ENCODE measurements at regions not wholly inside any gene's neighbourhood (a gene's known extent, or its start where the extent isn't known, plus 50 kb on each side); places are given as distances from the start of the nearest gene placed in this dataset.

DNA sequence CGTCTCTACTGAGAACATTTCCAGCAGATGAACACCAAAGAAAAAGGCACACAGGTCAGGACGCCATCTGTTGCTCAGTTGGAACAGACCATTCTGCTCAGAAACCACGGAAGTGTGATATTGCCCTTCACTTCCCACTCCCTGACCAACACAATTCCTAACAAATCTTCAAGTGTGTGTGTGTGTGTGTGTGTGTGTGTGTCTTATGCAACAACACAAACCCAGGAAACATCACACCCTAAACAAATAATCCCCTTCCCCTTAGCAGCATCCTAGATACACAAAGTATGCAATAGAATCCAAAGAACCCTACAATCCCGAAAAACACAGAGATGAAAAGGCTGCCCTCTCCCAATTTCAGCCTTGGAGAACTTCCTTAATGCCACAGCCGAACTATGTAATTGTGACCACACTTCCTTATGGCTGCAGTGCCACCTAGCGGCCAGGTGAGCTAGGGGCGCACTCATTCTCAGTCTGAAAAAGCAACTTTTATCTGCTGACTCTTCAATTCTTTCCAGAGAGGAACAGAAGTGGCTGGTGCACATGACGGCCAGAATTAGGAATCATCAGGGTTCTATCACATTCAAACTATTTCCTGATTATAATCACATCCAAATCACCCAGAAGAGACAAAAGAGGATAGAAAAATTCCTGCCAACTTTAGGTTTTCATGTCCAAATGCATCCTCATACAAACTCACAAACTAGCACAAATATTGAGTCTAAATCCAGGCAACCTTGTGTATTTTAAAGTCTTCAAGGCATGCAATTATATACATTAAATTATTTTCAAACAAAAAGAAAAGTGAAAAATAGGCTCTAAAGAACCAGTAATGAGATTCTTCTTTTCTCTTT lies 164.9 kb downstream of the DHX15 start:
- peak; percentile 38 for DNase-seq (ENCODE audit: low read depth)

GRCh38 chr4:24417206-24417605 lies 167.1 kb downstream of the DHX15 start:
- DNase-seq (ENCODE audit: low read depth) = no peak

- DNase-seq (ENCODE audit: low read depth) = no peak
Observed at GRCh38 chr4:24416293-24416692, 168.1 kb downstream of the DHX15 start.

DNA sequence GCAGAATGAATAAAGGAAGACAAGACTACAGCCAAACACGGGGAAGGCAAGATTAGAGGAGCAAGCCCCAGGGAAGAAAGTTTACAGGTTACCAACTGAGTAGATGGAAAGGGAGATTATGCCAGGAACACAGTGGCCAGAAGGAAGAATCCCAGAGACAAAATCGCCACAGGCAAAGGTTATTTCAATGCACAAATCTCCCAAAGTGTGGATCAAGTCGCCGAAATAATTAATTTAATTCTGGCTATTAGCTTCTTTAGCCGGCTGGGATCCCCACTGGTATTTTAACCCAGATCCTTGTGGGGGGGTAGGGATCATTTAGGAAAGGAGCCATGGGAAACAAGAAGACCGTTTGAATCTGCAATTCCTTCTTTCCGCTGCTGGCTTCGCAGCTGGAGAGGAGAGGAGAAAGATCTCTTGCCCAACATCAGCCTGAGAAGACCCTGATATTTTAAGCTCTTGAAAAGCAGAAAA lies 171.0 kb downstream of the DHX15 start:
- no peak for DNase-seq (ENCODE audit: low read depth)

GRCh38 chr4:24411806-24412205 lies 172.5 kb downstream of the DHX15 start:
- no peak for DNase-seq (ENCODE audit: low read depth)

- DNase-seq (ENCODE audit: low read depth) = no peak
Observed at GRCh38 chr4:24411299-24411698, 173.1 kb downstream of the DHX15 start.

GRCh38 chr4:24408640-24409039 lies 175.7 kb downstream of the DHX15 start:
- no peak for DNase-seq (ENCODE audit: low read depth)

DNA sequence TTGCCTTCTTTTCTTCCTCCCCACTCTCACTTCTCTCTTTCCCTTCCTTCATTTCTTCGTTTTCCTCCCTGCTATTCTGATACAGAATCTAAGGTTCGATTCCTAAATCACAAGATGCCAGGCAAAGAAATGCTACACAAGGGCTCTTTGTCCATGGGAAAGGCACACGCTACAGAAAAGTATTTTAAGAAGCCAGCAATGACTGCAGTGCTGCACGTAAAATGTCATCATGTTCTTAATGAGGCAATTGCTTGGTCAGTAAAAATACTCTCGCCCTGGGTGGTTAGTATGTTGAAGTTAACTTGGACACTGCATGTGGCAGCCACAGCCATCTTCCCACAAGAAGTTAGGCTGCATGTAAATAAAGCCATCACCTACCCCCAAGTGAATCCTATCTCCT lies 178.4 kb downstream of the DHX15 start:
- no peak for DNase-seq (ENCODE audit: low read depth)

GRCh38 chr4:24405341-24405740 lies 179.0 kb downstream of the DHX15 start:
- DNase-seq (ENCODE audit: low read depth) = no peak

GRCh38 chr4:24404281-24404680 lies 180.1 kb downstream of the DHX15 start:
- DNase-seq (ENCODE audit: low read depth) = no peak

GRCh38 chr4:24403265-24403664 lies 181.1 kb downstream of the DHX15 start:
- no peak for DNase-seq (ENCODE audit: low read depth)

DNA sequence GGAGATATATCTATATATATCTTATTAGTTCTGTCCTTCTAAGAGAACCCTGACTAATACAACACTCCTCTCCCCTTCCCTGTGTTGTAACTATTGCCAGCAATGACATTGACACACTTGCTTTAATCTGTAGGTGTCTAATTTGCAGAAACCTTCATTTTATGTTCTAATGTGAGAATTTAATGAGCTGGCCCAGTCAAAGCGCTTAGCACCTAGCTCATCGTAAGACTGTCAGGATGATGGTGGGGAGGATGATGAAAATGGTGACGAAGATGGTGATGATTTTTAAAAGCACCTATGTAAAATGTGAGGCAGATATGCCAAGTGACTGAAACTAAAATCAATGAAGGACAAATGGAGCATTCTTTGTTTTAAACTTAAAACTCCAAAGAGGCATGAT lies 183.8 kb downstream of the DHX15 start:
- no peak for DNase-seq (ENCODE audit: low read depth)

DNA sequence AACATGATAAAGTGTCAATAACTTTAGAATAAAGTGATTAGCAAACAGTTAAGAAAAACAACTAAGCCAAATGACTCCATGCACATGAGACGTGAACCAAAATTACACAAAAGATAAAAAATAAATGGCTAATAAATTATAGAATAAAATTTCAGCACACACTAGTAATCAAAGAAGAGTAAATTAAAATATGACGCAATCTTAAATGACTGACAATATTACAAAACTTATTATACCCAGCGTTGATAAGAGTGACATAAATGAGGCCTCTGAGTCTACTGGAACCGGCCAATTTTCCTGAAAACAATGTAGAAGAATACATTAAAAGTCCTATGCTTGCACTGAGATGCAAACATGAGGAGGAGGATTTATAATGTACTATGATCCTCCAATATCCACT lies 187.4 kb downstream of the DHX15 start:
- DNase-seq (ENCODE audit: low read depth) = no peak

DNA sequence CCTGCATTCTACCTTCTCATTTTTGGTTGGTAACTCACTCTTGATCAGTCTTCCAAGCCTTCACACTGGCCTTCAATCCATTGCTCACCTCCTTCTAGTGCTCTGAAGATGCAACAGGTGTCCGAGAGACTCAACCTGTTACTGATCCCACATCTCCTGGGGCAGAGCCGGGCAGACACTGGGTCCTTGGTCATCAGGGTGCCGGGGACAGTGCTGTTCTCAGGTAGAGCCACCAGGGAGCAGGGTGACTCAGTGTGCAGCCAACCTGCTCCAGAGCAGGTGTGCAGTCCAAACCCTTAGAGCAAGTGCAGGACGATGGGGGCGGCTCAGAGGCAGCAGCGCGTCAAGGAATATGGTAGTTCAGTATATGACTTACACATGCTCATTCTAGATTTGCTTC lies 188.4 kb downstream of the DHX15 start:
- DNase-seq (ENCODE audit: low read depth) = no peak

DNA sequence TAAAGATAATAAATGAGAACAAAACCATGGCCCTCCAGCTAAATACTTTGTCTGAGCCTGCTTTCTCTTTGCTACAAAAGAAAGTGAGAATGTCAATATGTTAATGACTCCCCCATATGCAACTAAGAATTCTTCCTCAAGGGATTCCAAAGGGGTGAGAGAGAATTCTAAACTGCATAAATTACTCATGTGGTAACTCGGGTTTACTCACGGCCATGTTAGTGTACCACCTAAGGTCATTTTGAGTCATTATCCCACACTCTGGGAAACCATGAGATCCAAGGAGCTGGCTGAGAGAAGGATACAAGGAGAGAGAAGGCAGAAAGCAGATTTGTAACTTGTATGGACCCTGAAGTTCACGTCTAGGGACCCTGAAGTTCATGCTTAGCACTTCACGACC lies 190.3 kb downstream of the DHX15 start:
- DNase-seq (ENCODE audit: low read depth) = no peak

- DNase-seq (ENCODE audit: low read depth) = no peak
Observed at GRCh38 chr4:24392613-24393012, 191.7 kb downstream of the DHX15 start.

DNA sequence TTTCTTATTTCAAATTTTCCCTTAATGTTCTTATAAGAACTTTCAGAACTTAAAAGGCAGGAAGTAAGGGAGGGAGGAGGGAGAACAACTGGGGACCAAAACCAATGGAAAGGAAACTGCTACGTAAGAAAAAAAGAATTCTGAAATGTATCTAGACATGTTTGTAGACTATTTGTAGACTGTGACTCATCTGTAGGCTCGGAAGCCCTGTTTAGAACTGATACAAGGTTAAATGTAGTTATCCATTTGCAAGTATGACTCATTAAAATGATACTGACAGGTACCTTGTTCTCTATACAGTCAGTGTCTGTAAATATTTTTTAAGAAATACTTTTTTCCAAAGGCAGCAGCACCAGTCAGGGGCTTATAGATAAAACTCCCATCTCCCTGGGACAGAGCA lies 202.0 kb downstream of the DHX15 start:
- DNase-seq (ENCODE audit: low read depth) = no peak

DNA sequence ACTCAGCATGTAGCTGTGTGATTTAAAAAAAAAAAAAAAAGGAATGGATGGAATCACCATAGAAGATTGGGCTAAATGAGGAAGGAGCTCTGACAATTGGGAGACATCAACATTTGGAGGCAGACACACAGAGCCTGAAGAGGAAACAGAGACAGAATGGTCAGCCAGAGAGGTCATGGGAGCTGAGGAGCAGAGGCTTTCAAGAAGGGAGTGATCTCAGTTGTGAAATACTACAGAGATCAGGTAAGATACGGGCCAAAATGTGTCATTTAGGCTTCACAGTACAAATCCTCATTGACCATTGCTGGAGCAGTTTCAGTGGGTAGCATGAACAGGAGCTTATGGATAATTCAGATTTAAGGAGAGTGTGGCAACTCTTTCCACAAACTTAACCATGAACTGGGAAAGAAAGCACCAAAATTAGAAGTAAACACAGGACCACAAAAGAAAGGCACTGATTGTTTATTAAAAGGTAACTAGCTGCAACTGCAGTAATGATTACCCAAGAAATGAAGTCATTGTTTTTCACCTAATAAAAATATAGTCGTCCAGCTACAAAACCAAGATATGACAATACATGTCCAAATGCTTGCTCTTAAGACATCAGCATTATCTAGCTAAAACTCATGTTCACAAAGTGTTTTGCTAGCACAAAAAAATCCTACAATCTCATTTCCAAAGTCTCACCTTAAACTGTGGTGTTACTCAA lies 203.2 kb downstream of the DHX15 start:
- DNase-seq (ENCODE audit: low read depth) = no peak

DNA sequence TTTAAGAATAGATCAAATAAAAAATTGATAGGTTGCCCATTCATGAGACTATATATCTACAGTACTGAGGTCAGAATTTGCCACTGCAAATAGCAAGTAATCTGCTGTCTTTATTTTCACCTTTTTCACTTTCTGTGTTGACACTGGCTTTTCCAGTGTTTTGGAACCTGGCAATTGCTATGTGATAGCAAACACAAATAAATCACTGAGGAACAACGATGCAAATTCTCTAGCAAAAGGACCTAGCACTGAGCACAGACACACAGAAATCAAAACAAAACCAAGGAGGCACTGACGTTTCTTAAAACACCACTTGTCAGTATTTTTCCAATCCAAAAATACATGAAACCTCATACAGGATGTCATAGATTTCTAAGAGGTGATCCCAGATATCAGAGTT lies 210.7 kb downstream of the DHX15 start:
- DNase-seq (ENCODE audit: low read depth) = no peak

GRCh38 chr4:24372881-24373280 lies 211.5 kb downstream of the DHX15 start:
- DNase-seq (ENCODE audit: low read depth) = no peak

DNA sequence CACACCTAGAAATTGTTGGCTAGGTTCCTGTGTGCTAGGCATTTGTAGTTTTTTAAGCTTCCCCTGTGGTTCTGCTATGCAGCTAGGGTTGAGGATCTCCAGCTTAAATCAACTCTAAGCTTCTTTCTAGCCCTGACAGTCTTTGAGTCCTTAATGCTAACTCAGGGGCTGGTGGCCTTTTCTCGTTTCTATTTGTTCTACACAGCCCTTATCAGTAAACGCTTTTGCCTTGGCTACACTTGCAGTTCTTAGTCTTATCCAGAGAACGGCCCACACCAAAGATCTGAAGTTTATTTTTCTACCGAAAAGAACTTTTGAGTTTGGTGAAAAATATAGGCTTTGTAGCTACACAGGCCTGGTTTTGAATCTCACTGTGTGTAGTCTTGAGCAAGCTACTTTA lies 212.0 kb downstream of the DHX15 start:
- DNase-seq (ENCODE audit: low read depth) = no peak

GRCh38 chr4:24370421-24370820 lies 213.9 kb downstream of the DHX15 start:
- DNase-seq (ENCODE audit: low read depth) = no peak

- DNase-seq (ENCODE audit: low read depth) = no peak
Observed at GRCh38 chr4:24369507-24370029, 214.8 kb downstream of the DHX15 start.
